PC-9 (cell line): ENCODE measurements at regions not wholly inside any gene's neighbourhood (a gene's known extent, or its start where the extent isn't known, plus 50 kb on each side); places are given as distances from the start of the nearest gene placed in this dataset.

Source experiments
- BruUV-seq: library from RNA; stranded (reverse); fragments of 400-500 nt; replicated peaks from 2 replicates; lab custom pipeline; 2021; lab: Mats Ljungman, UMichigan
- CTCF ChIA-PET: fragments of 300-600 bp; sonication (Branson Sonifier 250); formaldehyde crosslinking; loops from one replicate; lab custom pipeline; 2022; ENCODE audit warnings: antibody characterized with exemption; lab: Charles Lee
- POLR2A ChIA-PET: fragments of 300-600 bp; sonication (Branson Sonifier 250); formaldehyde crosslinking; loops from one replicate; lab custom pipeline; 2022; ENCODE audit warnings: antibody characterized with exemption; ENCODE audit not compliant: unreplicated experiment; lab: Charles Lee
- DNase-seq, 2 experiments: peaks; one replicate each; pipeline versions ENCODE4 v3.0.0 to v3.0.0-alpha.2; 2015 to 2022; ENCODE audit warnings: mixed read lengths in 1 of 2
- H2AFZ ChIP-seq: fragments of 200-600 bp; sonication (generic); 2 replicates; pipeline ENCODE4 v1.8.1; 2017; ENCODE audit warnings: antibody characterized with exemption
- H3F3A ChIP-seq: fragments of 200-600 bp; sonication (generic); 2 replicates; pipeline ENCODE4 v1.8.1; 2017; ENCODE audit warnings: antibody characterized with exemption, mild to moderate bottlenecking, low read depth; ENCODE audit not compliant: insufficient read depth
- H3K27ac ChIP-seq: fragments of 200-600 bp; sonication (generic); 2 replicates; pipeline ENCODE4 v1.6.1; 2016; ENCODE audit warnings: mixed run types
- H3K27me3 ChIP-seq: fragments of 200-600 bp; sonication (generic); 2 replicates; pipeline ENCODE4 v1.6.1; 2016; ENCODE audit warnings: low read depth, mixed run types; ENCODE audit not compliant: insufficient read depth
- H3K36me3 ChIP-seq: fragments of 200-600 bp; sonication (generic); 2 replicates; pipeline ENCODE4 v1.6.1; 2016; ENCODE audit warnings: low read depth, mixed run types
- H3K4me1 ChIP-seq: fragments of 200-600 bp; sonication (generic); replicated peaks from 2 replicates; pipeline ENCODE4 v1.6.1; 2016; ENCODE audit warnings: mixed run types; ENCODE audit not compliant: insufficient read depth
- H3K4me2 ChIP-seq: fragments of 200-600 bp; sonication (generic); 2 replicates; pipeline ENCODE4 v1.6.1; 2017; ENCODE audit warnings: mixed run types
- H3K4me3 ChIP-seq: fragments of 200-600 bp; sonication (generic); 2 replicates; pipeline ENCODE4 v1.6.1; 2016; ENCODE audit warnings: mixed run types
- H3K79me2 ChIP-seq: fragments of 200-600 bp; sonication (generic); 2 replicates; pipeline ENCODE4 v1.6.1; 2017; ENCODE audit warnings: low read depth, mixed run types
- H3K9me2 ChIP-seq: fragments of 200-600 bp; sonication (generic); 2 replicates; pipeline ENCODE4 v1.8.1; 2017; ENCODE audit warnings: mild to moderate bottlenecking; ENCODE audit not compliant: insufficient read depth
- H3K9me3 ChIP-seq: fragments of 200-600 bp; sonication (generic); 2 replicates; pipeline ENCODE4 v1.8.1; 2016; ENCODE audit warnings: low read depth; ENCODE audit not compliant: insufficient read depth
- H4K20me1 ChIP-seq: fragments of 200-600 bp; sonication (generic); 2 replicates; pipeline ENCODE4 v1.8.1; 2017; ENCODE audit not compliant: insufficient read depth
- CTCF ChIP-seq: fragments of 200-600 bp; sonication (generic); conservative IDR thresholded peaks from 2 replicates; pipeline ENCODE4 v1.6.1; 2017; ENCODE audit warnings: mixed run types, antibody characterized with exemption, mild to moderate bottlenecking, moderate library complexity
- EZH2 ChIP-seq: fragments of 200-600 bp; sonication (generic); IDR thresholded peaks from 2 replicates; pipeline ENCODE4 v1.8.0; 2017; ENCODE audit warnings: antibody characterized with exemption, low read depth
- intact Hi-C: fragments of 100-400 bp; cut with micrococcal nuclease; formaldehyde crosslinking; loops from one replicate; pipeline ENCODE4 v1.10.0; 2022; ENCODE audit not compliant: unreplicated experiment

DNA sequence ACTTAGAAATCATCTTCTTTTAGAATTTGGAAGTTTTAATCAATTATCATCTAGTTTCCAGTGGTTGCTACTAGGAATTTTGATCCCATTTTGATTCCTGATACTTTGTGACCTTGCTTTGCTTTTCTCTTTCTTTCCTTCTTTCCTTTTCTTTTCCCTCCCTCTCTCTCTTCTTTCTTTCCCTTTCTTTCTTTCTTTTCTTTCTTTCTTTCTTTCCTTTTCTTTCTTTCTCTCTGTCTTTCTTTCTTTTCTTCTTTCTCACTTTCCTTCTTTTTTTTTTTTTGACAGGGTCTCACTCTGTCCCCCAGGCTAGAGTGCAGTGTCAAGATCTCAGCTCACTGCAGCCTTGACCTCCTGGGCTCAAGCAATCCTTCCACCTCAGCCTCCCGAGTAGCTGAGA is 81.5 kb upstream of the OSBPL8 start:
- H3K36me3 ChIP-seq = no peaks in the 10 kb centered on the region
- H3K27me3 ChIP-seq = no peaks in the 10 kb centered on the region
- ChIA-PET POLR2A (no interaction called here), CTCF (no interaction called here)
- TF ChIP-seq CTCF (no peak), EZH2 (no peak)
- H2AFZ ChIP-seq = no peak overlapping the region
- H4K20me1 ChIP-seq = no peaks in the 10 kb centered on the region
- H3F3A ChIP-seq = no peaks in the 10 kb centered on the region
- BruUV-seq = no TSS peak
- H3K4me3 ChIP-seq = no peak overlapping the region
- no peak overlapping the region for H3K27ac ChIP-seq
- H3K9me3 ChIP-seq = 0 out of 2 replicates have a peak, but pooled peaks cover 3% of the 10 kb centered on the region
- no peak for DNase-seq
- no peaks in the 10 kb centered on the region; the same call in 1 of the 2 replicates for H3K9me2 ChIP-seq
- no peak overlapping the region for H3K4me2 ChIP-seq
- peaks cover 16% of the 10 kb centered on the region; the same call in 1 of the 2 replicates for H3K4me1 ChIP-seq
- no peaks in the 10 kb centered on the region for H3K79me2 ChIP-seq
- intact Hi-C loops = no loop called here

- no peak overlapping the region for H3K27ac ChIP-seq
- no TSS peak for BruUV-seq
- no peaks in the 10 kb centered on the region for H3F3A ChIP-seq
- H3K4me1 ChIP-seq = peaks cover 9% of the 10 kb centered on the region; the same call in 1 of the 2 replicates
- H3K36me3 ChIP-seq = no peaks in the 10 kb centered on the region
- 0 out of 2 replicates have a peak, but pooled peaks cover 3% of the 10 kb centered on the region for H3K9me3 ChIP-seq
- no peak overlapping the region for H2AFZ ChIP-seq
- H3K9me2 ChIP-seq = no peaks in the 10 kb centered on the region; the same call in 1 of the 2 replicates
- H3K27me3 ChIP-seq = no peaks in the 10 kb centered on the region
- no peak overlapping the region for H3K4me3 ChIP-seq
- ChIA-PET CTCF (no interaction called here), POLR2A (no interaction called here)
- intact Hi-C loops = no loop called here
- TF ChIP-seq CTCF (no peak), EZH2 (no peak)
- H3K79me2 ChIP-seq = no peaks in the 10 kb centered on the region
- DNase-seq = no peak
- H4K20me1 ChIP-seq = no peaks in the 10 kb centered on the region
- no peak overlapping the region for H3K4me2 ChIP-seq
Observed at GRCh38 chr12:76641961-76642360, 82.4 kb upstream of the OSBPL8 start.

DNA sequence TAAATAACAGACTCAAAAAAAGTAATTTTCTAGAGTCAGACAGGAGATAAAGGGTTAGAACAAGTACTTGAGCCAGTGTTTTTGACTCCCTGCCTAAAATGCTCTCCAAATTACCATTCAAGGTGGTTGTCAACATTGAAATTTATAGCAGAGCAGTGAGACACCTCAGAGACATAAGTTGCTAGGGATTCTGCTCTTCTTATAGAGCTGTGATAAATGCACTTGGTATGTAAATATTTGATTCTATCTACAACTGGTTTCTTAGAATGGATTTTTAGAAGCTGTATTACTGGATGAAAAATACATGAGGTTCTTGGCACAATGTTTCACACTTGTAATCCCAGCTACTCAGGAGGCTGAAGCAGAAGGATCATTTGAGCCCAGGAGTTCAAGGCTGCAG is 83.9 kb upstream of the OSBPL8 start:
- BruUV-seq = no TSS peak
- CTCF ChIA-PET = no interaction called here
- Histone ChIP-seq H3K27me3 (no peaks in the 10 kb centered on the region), H2AFZ (no peak overlapping the region), H3K79me2 (no peaks in the 10 kb centered on the region), H3K27ac (no peak overlapping the region), H3K9me3 (no peaks in the 10 kb centered on the region), H3K36me3 (no peaks in the 10 kb centered on the region), H4K20me1 (no peaks in the 10 kb centered on the region), H3K9me2 (no peaks in the 10 kb centered on the region; the same call in 1 of the 2 replicates), H3K4me3 (no peak overlapping the region), H3K4me2 (no peak overlapping the region), H3F3A (no peaks in the 10 kb centered on the region), H3K4me1 (no peaks in the 10 kb centered on the region)
- intact Hi-C loops = no loop called here
- TF ChIP-seq CTCF = no peak
- no peak for TF ChIP-seq EZH2
- DNase-seq = no peak
- POLR2A ChIA-PET = no interaction called here
